ENCODE measurements at regions not wholly inside any gene's neighbourhood (a gene's known extent, or its start where the extent isn't known, plus 50 kb on each side); places are given as distances from the start of the nearest gene placed in this dataset.

- no peak for TF ChIP-seq EZH2 (IDR thresholded peaks at IDR 0.05; ENCODE audit: low read length)
- TF ChIP-seq CTCF (optimal IDR thresholded peaks at IDR 0.05 in 1 of 3, IDR thresholded peaks at IDR 0.05 in 1 of 3, conservative IDR thresholded peaks at IDR 0.05 in 1 of 3; ENCODE audit: extremely low read depth in 1 of 3, insufficient read depth in 2 of 3, low read length in 3 of 3), result no peak
These were observed 161.2 kb downstream of the DAD1 start for GRCh38 chr14:22427771-22428231.
